Fibroblast of gingiva (primary cell): ENCODE measurements at regions not wholly inside any gene's neighbourhood (a gene's known extent, or its start where the extent isn't known, plus 50 kb on each side); places are given as distances from the start of the nearest gene placed in this dataset.

Source experiments
- DNase-seq: peaks from one replicate; pipeline ENCODE4 v3.0.0-alpha.2; 2011; ENCODE audit warnings: low read depth

DNA sequence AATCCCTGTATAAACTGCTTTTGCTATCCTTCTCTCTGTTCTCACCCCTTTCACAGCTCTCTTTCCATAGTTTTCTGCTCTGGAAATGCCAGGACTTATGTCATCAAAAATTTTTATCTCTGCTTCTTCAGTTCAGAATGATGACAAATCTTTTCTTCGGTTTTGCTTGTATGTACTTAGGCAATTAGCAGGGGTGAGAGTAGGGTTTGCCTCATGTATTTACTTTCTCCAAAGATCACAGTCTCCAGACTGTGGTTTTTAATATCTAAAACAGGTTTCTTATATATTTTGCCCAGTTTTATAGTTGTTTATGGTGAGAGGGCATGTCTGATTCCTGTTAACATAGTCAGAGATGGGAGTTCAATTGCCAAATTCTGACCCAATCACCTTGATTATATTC is 235.4 kb upstream of the LYPLAL1 start:
- peak; percentile 21 for DNase-seq

- DNase-seq: no peak
These were observed 234.6 kb upstream of the LYPLAL1 start for GRCh38 chr1:218939095-218939494.

GRCh38 chr1:218942431-218942830 is 231.2 kb upstream of the LYPLAL1 start:
- DNase-seq: peak; percentile 53

DNA sequence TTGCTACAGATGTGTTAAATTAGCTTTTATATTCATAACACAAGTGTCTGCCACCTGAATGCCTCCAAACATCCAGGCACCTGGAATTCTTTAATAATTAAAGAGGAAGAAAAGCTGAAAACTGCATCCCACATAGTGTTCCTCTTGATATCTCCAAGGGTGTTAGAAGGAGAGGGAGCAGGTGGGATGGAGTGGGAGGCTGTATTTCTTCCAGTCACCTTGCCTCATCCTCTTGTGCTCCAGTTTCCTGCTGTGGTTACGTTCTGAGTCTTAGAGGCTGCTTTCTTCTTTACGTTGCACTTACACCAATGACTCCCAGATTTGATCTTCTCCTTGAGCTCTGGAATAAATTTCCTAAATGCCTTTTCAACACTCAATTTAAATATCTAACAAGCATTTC is 230.3 kb upstream of the LYPLAL1 start:
- no peak for DNase-seq

DNA sequence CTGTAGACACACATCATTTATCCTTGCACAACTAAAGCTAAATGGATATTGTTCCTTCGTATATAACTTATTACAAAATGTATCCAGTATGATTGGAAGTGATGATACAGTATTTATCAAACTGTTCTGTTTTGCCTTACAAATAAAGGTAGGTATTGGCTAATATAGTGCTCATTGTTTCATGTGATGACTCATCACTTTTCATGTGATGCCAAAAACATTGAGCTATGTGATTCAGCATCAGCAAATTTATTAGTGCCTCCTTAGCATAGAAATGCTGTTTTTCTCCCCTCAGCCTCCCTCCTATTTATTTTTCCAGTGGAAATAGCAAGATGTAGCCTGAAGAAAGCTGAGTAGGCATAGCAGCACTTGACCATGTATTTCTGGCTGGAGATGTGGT is 228.6 kb upstream of the LYPLAL1 start:
- DNase-seq: peak; percentile 45

- no peak for DNase-seq
These were observed 227.5 kb upstream of the LYPLAL1 start for GRCh38 chr1:218946147-218946546.

DNA sequence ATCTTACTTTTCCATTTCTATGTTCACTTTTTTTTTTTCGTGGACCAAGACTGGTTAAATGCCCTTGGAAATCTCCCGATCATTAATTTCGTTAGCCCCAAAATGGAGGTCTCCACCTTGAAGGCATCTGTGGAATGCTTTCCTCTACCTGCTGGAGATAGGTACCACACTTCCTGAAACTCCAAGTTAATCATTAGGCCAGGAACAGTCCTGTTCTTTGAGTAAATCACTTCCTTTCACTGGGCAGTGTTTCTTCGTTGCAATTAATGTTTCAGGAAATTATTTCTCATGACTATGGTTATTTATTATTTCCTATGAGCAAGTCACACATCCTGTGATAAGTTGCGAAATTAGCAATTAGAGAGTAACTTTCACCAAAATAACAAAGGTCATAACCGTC is 225.2 kb upstream of the LYPLAL1 start:
- no peak for DNase-seq

- peak; percentile 26 for DNase-seq
These were observed 220.3 kb upstream of the LYPLAL1 start for GRCh38 chr1:218953386-218953785.

GRCh38 chr1:218957971-218958370 is 215.7 kb upstream of the LYPLAL1 start:
- no peak for DNase-seq

GRCh38 chr1:218959784-218960183 is 213.9 kb upstream of the LYPLAL1 start:
- no peak for DNase-seq

- DNase-seq: peak; percentile 6
These were observed 209.1 kb upstream of the LYPLAL1 start for GRCh38 chr1:218964471-218965185.

DNA sequence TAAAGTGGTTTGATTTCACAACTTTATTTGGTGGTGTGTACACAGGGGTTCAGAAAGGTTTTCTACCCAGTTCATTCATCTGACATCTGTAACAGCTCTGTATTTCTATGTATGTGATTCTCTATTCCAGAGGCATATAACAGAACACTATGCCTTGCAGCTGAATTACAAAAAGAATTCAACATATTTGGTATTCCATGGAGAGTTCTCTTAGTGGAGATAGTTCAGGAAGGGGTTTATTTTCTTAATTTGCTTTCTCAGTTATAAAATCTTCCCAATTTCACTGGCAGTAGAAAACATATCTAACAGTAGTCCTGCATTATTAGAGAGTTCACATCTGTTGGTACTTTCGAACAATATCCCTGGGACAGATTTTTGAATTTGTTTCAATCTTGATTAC is 207.9 kb upstream of the LYPLAL1 start:
- DNase-seq: no peak

GRCh38 chr1:218967254-218967653 is 206.4 kb upstream of the LYPLAL1 start:
- DNase-seq: no peak

- DNase-seq: no peak
These were observed 205.8 kb upstream of the LYPLAL1 start for GRCh38 chr1:218967836-218968235.

- peak; percentile 88 for DNase-seq
These were observed 204.7 kb upstream of the LYPLAL1 start for GRCh38 chr1:218969006-218969405.

GRCh38 chr1:218970397-218970990 is 203.2 kb upstream of the LYPLAL1 start:
- DNase-seq: no peak

DNA sequence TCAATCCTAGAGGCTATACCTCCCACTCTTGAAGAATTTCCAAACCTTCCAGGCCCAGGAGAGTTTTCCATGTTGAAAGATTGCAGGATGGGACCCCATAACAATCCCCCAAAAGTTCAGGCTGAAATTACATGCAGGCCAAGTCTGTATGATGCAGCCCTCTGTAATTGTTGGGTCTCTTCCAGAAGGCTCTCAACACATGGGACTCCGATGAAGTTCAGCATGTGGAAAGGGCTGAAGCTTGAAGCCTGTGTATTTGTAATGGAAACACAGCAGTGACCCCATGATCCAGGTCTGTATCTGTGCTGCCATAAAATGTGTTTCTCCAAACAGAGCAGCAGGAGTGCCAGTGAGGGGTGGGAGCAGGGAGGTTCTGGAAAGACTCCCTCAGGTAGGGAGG is 202.5 kb upstream of the LYPLAL1 start:
- DNase-seq: no peak

GRCh38 chr1:218980881-218981280 is 192.8 kb upstream of the LYPLAL1 start:
- DNase-seq: no peak

DNA sequence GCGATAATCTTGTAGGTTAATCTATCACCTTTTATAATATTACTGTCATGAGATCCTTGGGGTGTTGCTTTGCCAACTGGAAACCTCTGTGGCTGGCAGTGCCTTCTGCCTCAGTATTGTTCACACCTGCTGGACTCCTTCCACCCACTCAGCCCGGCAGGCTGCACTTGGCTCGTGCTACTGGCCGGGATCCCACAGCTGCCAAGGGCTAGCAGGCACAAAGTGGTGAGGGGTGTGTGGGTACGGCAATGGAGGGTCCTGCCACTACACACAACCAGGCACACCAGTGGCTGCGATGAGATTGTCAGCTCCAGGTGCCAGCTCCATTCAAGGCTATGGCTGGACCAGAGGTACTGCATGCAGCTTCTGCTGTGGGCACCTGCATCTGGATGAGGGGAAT is 191.2 kb upstream of the LYPLAL1 start:
- DNase-seq: no peak

GRCh38 chr1:218983433-218983832 is 190.2 kb upstream of the LYPLAL1 start:
- no peak for DNase-seq

DNA sequence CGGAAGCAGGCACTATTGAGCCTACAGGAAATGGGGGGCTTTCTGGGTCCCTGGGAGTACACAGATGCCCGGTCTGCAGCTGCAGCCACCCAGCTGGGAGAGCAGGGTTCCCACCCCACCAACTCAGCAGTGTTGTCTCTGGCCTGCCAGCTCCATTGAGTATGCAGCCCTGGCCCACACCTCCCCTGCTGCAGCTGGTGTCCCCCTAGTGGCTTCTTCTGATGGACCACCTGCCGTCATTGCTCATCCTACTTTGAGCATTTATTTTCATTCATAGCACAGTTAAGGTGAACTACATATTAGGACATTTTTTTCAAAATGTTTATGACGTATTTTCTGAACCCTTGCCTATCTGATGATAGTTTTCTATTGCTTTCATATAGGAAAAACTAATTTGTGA is 189.8 kb upstream of the LYPLAL1 start:
- DNase-seq: no peak

DNA sequence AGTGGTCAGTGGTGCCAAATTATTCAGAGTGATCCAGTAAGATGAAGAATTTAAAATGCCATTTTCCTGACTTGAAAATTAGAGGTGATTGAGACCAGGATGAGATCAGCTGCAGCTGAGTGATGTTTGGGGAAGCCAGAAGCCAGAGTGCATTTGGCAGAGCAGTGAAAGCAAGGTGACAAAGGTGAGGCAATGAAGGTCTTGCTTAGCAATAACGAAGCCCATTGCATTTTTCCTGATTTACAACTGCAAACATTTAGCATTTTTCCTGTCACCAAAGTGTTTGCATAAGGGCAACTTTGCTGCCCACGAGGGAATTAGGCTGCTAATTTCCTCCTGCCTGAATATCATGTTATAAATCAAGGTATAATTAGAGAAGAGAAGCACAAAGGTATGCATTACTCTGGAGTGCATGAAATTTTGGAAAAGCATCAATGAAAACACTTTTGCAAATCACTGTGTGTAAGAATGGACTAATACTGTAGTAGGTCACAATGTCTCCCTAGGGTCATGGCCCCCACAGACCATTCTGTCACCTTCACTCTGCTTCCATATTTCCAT is 188.2 kb upstream of the LYPLAL1 start:
- DNase-seq: no peak

GRCh38 chr1:218986816-218987215 is 186.9 kb upstream of the LYPLAL1 start:
- no peak for DNase-seq

DNA sequence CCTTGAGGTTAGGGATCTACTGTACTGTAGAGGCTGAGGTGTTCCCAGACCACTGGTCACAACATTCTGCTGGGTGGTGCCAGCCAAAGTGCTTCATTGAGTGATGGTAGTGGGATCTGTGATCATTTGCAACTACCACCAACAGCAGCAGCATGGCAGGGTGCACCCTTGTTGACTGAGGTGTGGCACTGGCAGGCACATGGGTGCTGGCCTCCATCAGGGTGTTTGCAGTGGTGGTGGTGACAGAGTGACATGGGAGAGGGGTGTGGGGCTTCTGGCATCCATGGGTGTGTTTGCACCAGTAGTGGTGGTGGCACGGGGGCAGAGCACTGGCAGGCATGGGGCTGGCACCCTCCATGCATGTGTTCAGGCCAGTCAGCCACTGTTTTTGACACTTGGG is 183.7 kb upstream of the LYPLAL1 start:
- no peak for DNase-seq
